Parathyroid adenoma (tissue), 2 donors: ENCODE measurements at regions not wholly inside any gene's neighbourhood (a gene's known extent, or its start where the extent isn't known, plus 50 kb on each side); places are given as distances from the start of the nearest gene placed in this dataset.

Source experiments
- H2AFZ ChIP-seq: fragments of 300-600 bp; sonication (generic); one replicate; pipeline ENCODE4 v1.7.0; 2017; ENCODE audit warnings: antibody characterized with exemption, mild to moderate bottlenecking
- H3K27ac ChIP-seq: fragments of 300-600 bp; sonication (generic); one replicate; pipeline ENCODE4 v1.7.0; 2017
- H3K27me3 ChIP-seq: fragments of 300-600 bp; sonication (generic); one replicate; pipeline ENCODE4 v1.7.0; 2017; ENCODE audit warnings: low read length; ENCODE audit not compliant: control insufficient read depth, insufficient read depth
- H3K36me3 ChIP-seq: fragments of 300-600 bp; sonication (generic); one replicate; pipeline ENCODE4 v1.7.0; 2017; ENCODE audit warnings: low read length; ENCODE audit not compliant: control insufficient read depth, insufficient read depth
- H3K4me1 ChIP-seq: fragments of 300-600 bp; sonication (generic); one replicate; pipeline ENCODE4 v1.7.0; 2017; ENCODE audit warnings: control low read depth
- H3K4me2 ChIP-seq: fragments of 300-600 bp; sonication (generic); one replicate; pipeline ENCODE4 v1.7.0; 2017; ENCODE audit warnings: low read length
- H3K4me3 ChIP-seq: fragments of 300-600 bp; sonication (generic); one replicate; pipeline ENCODE4 v1.7.0; 2017; ENCODE audit warnings: low read depth, low read length
- H3K79me2 ChIP-seq: fragments of 300-600 bp; sonication (generic); one replicate; pipeline ENCODE4 v1.7.0; 2017; ENCODE audit warnings: control low read depth
- H3K9ac ChIP-seq: fragments of 300-600 bp; sonication (generic); one replicate; pipeline ENCODE4 v1.7.0; 2017; ENCODE audit warnings: mild to moderate bottlenecking
- H3K9me3 ChIP-seq: fragments of 300-600 bp; sonication (generic); one replicate; pipeline ENCODE4 v1.7.0; 2017; ENCODE audit warnings: low read length; ENCODE audit not compliant: control insufficient read depth
- CTCF ChIP-seq: fragments of 300-600 bp; sonication (generic); IDR thresholded peaks from one replicate; pipeline ENCODE4 v1.7.0; 2017; ENCODE audit warnings: antibody characterized with exemption, mild to moderate bottlenecking
- donor health status: primary hyperparathyroidism.

- no peaks in the 10 kb centered on the region for H3K27me3 ChIP-seq
- H3K27ac ChIP-seq: no peak overlapping the region
- H2AFZ ChIP-seq: no peak overlapping the region
- TF ChIP-seq CTCF: no peak
- no peaks in the 10 kb centered on the region for H3K9me3 ChIP-seq
- H3K9ac ChIP-seq: no peak overlapping the region
- H3K36me3 ChIP-seq: no peaks in the 10 kb centered on the region
- H3K79me2 ChIP-seq: no peaks in the 10 kb centered on the region
- no peaks in the 10 kb centered on the region for H3K4me1 ChIP-seq
- no peak overlapping the region for H3K4me2 ChIP-seq
- H3K4me3 ChIP-seq: no peak overlapping the region
Observed at GRCh38 chr5:28104080-28104479, 1065.7 kb upstream of the CDH9 start.

- H3K4me3 ChIP-seq: no peak overlapping the region
- H3K4me2 ChIP-seq: no peak overlapping the region
- H3K4me1 ChIP-seq: no peaks in the 10 kb centered on the region
- H3K9ac ChIP-seq: no peak overlapping the region
- H3K27ac ChIP-seq: no peak overlapping the region
- H3K9me3 ChIP-seq: no peaks in the 10 kb centered on the region
- no peak for TF ChIP-seq CTCF
- H3K79me2 ChIP-seq: no peaks in the 10 kb centered on the region
- H3K27me3 ChIP-seq: no peaks in the 10 kb centered on the region
- H3K36me3 ChIP-seq: no peaks in the 10 kb centered on the region
- no peak overlapping the region for H2AFZ ChIP-seq
Observed at GRCh38 chr5:28084069-28084468, 1045.7 kb upstream of the CDH9 start.

- Histone ChIP-seq H3K27me3 (no peaks in the 10 kb centered on the region), H3K4me3 (no peak overlapping the region), H3K27ac (no peak overlapping the region), H3K36me3 (no peaks in the 10 kb centered on the region), H3K9ac (no peak overlapping the region), H3K79me2 (no peaks in the 10 kb centered on the region), H3K9me3 (no peaks in the 10 kb centered on the region), H3K4me1 (no peaks in the 10 kb centered on the region), H3K4me2 (no peak overlapping the region), H2AFZ (no peak overlapping the region)
- no peak for TF ChIP-seq CTCF
Observed at GRCh38 chr5:28082610-28083009, 1044.2 kb upstream of the CDH9 start.

- H3K36me3 ChIP-seq: no peaks in the 10 kb centered on the region
- no peaks in the 10 kb centered on the region for H3K4me1 ChIP-seq
- no peak for TF ChIP-seq CTCF
- H3K9me3 ChIP-seq: no peaks in the 10 kb centered on the region
- no peak overlapping the region for H3K4me2 ChIP-seq
- H3K4me3 ChIP-seq: no peak overlapping the region
- no peaks in the 10 kb centered on the region for H3K79me2 ChIP-seq
- no peaks in the 10 kb centered on the region for H3K27me3 ChIP-seq
- no peak overlapping the region for H2AFZ ChIP-seq
- H3K27ac ChIP-seq: no peak overlapping the region
- no peak overlapping the region for H3K9ac ChIP-seq
Observed at GRCh38 chr5:28077291-28078240, 1039.2 kb upstream of the CDH9 start.

GRCh38 chr5:28066856-28067255, 1028.5 kb upstream of the CDH9 start:
- Histone ChIP-seq H3K27me3 (no peaks in the 10 kb centered on the region), H3K79me2 (no peaks in the 10 kb centered on the region), H3K4me2 (no peak overlapping the region), H3K36me3 (no peaks in the 10 kb centered on the region), H3K4me1 (no peaks in the 10 kb centered on the region), H3K4me3 (no peak overlapping the region), H2AFZ (no peak overlapping the region), H3K9me3 (no peaks in the 10 kb centered on the region), H3K27ac (no peak overlapping the region), H3K9ac (no peak overlapping the region)
- no peak for TF ChIP-seq CTCF
